ENCODE measurements at regions not wholly inside any gene's neighbourhood (a gene's known extent, or its start where the extent isn't known, plus 50 kb on each side); places are given as distances from the start of the nearest gene placed in this dataset.
"Not testable (repeated sequence)": the region's sequence is repeated elsewhere in the genome, so short reads cannot be mapped to it uniquely, and the experiment has no call there.

DNA sequence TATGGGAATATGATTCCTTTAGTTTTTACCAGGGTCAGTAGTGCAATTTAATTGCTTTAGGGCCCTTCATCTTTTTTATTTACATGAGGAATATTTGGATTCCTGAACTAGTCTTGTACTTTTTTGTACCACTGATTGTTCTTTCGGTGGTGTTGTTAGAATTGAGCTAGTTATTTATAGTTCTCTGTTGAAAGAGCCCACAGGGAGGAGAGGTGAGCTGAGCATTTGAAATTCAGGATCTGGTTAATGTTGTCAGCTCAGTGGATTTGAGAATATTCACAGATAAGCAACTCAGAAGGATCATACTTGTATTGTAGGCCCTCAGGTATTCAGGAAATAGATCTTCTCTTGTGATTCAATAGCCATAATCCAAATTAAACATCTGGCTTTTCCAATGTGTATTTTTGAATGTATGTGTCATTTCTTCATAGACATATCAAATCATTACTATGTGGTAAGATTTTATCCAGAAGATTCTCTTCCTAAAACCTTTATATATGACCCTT, 613.2 kb downstream of the ISL1 start:
- intact Hi-C loops (cut with DNase I) = no loop called here

DNA sequence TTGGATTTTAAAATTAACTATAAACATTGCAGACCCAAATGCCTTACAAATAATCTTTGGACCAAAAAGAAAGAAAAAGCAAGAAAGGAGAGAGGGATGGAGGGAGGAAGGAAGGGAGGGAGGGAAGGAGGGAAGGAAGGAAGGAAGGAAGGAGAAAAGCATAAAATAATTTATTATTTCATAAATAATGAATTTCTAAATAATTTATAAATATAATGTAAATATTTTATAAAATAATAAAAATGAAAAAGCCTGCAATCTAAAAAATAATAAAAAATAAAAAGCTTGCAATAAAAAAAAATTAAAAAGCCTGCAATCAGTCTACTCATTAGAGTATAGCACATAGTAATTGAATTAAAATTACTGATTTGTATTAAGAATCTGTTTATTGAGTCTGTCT, 614.3 kb downstream of the ISL1 start:
- no peak for DNase-seq
- intact Hi-C loops (cut with DNase I) = no loop called here

More for the DNA sequence above, 613.2 kb downstream of the ISL1 start:
- DNase-seq = no peak

DNA sequence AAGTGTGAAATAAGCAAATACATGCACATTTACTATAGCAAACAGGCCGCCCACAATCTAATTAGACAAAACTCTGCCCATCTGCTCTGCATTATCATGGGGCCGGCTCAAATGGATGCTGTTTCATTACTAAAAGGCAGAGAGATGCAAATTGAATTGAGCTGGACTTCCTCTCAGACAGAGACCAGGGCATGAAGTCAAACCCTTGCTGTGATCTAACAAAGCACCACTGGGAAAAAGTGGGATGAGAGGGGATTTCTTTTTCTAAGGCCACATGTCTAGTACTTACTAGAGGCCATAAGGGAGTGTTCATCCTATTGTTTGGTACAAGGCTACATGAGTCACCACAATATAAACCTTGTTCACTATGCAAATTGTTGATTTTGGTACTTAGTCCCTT, 614.7 kb downstream of the ISL1 start:
- no peak for DNase-seq

DNA sequence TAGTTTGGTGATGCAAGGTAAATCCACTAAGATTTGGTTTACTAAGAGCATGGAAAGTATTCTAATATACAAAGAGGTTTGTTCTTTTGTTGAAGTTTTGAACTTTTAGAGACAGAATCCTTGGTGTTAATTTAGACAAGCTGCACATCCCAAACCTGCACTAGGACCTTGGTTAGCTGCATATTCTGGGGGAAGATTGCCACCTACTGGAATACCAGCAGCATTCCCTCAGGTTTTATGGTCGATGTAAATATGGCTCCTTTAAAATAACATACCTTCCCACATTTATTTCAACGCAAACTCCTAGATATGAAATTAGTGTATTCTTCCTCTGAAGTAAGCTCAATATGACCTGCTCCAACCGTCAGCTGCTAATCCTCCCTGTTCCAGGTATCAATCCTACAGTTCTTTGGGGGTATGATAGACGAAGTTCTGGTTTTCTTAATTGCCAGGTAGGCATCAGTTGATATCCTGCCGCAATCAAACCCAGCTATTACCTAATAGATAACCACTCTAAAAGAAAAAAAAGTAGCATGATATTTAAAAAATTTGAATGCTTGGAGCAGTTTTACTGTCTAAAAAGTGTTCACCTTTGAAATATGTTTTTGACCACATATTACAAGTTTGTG, 624.1 kb downstream of the ISL1 start:
- intact Hi-C loops (cut with DNase I) = loop anchor here (5.0 kb wide), 1 partner anchor 1045 kb away; no protein-coding TSS in a partner anchor
- peak in 23 of 42 donors; percentile 5 to 63 (median 26) for DNase-seq

More for the DNA sequence above, 614.7 kb downstream of the ISL1 start:
- intact Hi-C loops (cut with DNase I) = no loop called here

DNA sequence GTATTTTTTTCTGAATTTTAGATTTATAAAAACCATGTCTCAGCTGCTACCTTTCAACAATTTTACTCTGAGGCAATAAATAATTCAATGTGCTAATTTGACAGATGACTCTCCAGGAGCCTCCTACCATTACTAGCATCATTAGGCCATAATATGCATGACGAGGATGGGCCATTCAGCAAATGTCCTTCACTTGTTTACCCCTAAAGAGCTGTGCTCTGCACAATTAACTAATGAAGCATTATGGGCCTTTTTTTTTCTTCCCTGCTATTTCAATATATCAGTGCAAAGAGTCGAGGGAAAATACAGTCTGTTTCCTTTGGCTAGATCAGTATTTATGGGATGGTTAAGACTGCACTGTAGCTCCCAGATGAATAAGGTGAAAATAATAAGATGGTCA, 627.2 kb downstream of the ISL1 start:
- DNase-seq = no peak
- intact Hi-C loops (cut with DNase I) = no loop called here

DNA sequence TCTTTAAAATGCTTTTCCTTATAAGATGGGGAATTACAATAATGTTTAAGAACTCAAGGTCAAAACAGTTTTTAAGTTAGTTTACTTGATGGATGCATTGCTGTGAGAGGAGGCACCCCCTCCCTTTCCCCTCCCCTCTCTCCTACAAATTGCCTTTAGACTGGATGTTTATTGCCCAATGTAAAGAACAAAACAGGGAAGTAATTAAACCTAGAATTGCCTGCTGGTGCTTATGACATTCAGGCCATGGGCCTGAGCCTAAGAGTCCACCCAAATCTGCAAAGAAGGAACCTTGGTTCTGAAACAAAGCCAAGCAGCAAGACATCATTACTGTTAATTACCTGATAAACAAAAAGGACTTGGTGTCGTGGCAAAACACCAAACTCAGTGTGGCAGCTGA, 630.3 kb downstream of the ISL1 start:
- intact Hi-C loops (cut with DNase I) = no loop called here
- no peak for DNase-seq

DNA sequence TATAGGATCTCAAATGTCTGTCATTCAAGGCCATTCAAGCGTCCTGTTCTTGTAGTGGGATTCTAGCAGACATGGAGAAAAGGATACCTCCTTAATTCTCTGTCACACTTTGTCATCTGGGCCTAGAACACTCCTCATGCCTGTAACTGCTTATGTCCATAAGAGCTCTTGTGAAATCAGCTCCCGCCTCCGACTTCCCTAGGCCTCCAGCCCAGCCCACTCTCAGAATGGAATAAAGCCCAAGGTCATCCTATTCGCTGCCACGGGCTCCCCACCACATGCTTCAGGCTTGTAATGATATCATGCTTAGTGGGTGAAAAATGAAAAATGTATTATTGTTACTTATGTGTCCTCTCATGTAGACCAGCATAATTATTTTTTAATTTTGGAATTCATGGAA, 632.5 kb downstream of the ISL1 start:
- intact Hi-C loops (cut with DNase I) = no loop called here
- no peak for DNase-seq

DNA sequence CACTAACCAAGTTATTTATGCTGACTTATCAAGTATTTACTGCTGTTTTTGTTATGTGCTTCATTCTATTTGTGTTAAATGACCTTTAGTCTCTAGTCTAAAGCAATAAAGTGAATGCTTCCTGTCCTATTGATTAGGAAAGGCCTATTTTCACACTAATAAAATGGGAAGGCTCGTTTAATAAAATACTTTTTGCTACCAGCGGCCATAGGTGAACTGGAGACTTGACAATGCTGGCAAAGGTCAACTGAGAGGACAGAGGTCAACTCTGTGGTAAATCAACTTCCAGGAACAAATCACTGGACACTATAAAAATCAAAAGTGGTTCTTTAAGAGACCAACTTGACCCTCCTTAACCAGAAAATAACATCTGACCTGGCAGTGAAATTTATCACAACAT, 634.3 kb downstream of the ISL1 start:
- DNase-seq = no peak
- intact Hi-C loops (cut with DNase I) = no loop called here

DNA sequence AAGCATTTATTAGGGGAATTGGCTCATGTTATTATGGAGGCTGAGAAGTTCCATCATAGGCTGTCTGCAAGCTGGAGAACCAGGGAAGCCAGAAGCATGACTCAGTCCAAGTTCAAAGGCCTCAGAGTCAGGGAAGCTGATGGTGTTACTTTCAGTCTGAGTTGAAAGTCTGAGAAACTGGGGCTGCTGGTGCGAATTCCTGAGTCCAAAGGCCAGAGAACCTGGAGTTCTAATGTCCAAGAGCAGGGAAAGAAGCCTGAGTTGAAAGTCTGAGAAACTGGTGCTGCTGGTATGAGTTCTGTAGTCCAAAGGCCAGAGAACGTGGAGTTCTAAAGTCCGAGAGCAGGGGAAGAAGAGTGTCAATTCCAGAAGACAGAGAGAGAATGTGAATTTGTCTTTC, 641.1 kb downstream of the ISL1 start:
- intact Hi-C loops (cut with DNase I) = no loop called here
- no peak for DNase-seq

DNA sequence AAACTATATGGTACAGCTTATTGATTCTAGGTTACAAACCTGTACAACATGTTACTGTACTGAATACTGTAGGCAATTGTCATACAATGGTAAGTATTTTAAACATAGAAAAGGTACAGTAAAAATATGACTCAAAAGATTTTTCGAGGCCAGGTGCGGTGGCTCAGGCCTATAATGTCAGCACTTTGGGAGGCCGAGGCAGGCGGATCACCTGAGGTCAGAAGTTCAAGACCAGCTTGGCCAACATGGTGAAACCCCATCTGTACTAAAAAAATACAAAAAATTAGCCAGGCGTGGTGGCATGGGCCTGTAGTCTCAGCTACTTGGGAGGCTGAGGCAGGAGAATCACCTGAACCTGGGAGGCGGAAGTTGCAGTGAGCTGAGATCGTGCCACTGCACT, 646.6 kb downstream of the ISL1 start:
- DNase-seq; intact Hi-C loops (cut with DNase I): not testable (repeated sequence)

DNA sequence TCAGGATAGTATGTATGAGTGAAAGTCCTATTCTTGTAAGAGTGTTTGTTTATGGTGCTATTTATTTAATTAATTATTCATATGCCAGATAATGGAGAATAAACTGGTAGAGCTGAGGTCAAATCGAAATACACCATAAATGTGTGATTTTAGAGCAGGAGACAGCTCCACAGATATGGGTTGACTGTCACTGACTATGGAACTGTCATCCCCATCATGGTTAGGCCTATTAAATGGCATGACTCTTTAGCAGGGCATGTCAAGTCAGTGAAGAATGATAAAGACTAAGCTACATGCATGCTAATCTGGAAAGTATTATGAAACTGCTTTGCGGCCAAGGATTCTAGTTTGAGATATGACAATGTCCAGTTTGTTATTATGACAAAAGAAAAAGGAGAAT, 658.6 kb downstream of the ISL1 start:
- no peak for DNase-seq
- intact Hi-C loops (cut with DNase I) = no loop called here

DNA sequence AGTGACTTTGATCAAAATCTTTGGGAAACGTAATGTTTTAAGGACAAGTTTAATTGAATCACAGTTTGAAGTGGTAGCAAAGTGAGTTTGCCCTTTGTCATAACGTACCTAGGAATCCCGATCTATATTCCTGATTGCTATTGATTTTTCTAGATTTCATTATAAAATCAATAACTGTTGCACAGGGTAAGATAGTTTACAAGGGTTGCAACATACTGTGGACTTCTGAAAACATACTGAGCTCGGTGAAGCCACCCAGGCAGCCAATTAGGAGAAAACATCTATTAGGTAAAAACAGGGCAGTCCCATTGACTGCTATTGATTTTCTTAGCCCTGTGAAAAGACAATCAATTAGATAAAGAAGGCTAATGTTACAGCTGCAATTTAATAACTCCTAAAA, 659.9 kb downstream of the ISL1 start:
- DNase-seq = no peak
- intact Hi-C loops (cut with DNase I) = no loop called here

DNA sequence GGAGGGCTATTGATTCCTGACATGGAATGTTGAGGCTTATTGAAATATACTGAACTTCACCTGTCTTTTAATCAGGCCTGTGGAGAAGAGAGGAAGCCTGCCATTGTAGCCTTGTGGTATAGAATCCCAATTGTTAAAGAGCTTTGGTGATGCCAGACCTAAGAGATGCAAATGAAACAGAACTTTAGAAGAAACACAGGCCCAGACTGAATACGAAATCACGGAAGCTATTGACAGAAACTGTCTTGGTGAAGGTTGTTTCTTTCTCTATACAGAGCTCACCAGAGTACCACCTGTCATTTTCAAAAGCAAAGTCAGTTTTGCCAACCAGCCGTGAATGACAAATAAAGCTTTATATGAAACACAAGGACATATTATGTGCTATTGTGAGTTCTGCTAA, 660.3 kb downstream of the ISL1 start:
- intact Hi-C loops (cut with DNase I) = no loop called here
- DNase-seq = no peak

DNA sequence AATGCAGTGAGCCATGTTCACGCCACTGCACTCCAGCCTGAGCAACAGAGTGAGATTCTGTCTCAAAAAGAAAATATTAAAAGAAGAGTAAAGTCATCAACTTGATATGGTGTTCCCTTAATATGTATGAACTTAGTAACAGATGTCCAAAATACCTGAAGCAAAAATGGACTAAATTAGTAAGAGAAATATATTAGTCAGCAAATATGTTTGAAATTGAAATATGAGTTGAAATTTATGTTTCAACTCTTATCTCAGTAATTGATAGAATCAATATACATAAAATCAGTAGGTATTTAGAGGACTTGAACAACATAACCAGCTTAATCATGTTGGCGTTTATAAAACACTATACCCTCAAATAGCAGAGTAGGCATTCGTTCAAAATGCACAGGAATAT, 668.5 kb downstream of the ISL1 start:
- DNase-seq = no peak
- intact Hi-C loops (cut with DNase I) = no loop called here

DNA sequence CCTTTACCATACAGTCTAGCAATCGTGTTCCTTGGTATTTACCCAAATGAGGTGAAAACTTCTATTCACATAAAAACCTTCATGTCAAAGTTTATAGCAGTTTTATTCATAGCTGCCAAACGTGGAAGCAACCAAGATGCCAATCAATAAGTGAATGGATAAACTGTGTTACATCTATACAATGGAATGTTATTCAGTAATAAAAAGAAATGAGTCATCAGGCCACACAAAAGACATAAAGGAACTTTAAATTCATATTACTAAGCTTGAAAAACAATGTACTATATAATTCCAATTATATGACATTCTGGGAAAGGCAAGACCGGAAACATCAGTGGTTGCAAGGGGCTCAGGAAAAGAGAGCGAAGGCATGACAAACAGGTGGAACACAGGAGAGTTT, 679.9 kb downstream of the ISL1 start:
- intact Hi-C loops (cut with DNase I) = no loop called here

DNA sequence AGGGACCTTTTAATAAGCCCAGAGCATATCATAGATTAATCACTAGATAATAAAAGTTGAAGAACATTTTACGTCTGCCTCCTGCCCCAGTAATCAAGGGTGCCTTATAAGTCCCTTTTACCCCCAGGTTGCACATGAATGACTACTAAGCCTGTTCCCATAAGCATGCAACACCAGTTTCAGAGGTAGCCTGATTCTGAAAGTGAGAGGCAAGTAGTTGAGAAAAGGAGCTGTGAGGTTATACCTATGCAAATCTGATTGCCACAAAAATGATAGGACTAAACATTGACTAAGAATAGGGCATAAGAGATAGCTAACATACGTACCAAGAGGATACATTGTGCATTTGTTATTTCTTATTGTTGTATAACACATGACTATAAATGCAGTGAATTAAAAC, 681.9 kb downstream of the ISL1 start:
- DNase-seq = no peak
- intact Hi-C loops (cut with DNase I) = no loop called here

More for the DNA sequence above, 679.9 kb downstream of the ISL1 start:
- DNase-seq = no peak

DNA sequence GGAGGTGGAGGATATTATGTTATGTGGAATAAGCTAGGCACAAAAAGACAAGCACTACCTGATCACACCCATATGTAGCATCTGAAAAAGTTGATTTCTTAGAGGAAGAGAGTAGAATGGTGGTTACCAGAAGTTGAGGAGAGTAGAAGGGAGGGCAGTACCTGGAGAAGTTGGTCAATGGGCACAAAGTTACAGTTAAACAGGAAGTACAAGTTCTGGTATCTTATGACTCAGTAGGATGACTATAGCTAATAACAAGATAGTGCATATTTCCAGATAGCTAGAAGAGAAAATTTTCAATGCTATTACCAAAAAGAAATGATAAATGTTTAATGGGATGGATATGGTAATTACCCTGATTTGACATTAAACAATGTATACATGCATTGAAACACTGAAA, 686.7 kb downstream of the ISL1 start:
- intact Hi-C loops (cut with DNase I) = no loop called here
- no peak for DNase-seq

DNA sequence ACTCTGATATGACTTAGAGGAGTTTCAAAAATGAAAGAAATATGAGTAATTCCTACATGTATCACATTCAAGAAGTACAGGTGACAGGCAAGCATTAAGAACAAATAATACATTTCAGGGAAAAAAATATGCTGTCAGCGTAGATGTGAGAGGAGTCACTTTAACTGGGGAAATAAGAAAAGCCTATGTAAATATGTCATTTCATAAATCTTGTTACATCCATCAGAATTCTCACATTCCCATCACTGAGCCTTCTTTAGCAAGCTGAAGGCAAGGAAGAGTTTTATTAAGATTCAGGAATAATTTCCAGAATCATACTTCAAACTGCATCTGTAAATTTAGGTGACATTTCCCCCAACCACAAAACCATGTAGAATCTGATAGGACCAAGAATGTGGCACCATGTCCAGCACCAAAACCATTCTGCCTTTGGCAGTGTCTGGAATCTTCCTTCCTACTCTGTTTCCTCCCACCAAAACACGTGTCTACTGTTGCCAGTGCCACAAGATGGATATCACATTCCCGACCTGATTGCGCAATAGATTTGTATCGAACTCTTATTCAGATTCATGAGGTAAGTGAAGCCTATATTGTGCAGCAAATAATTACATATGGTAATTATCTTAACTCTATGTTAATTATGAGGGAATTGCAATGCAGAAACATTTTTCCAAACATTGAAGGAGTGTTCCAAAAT, 690.9 kb downstream of the ISL1 start:
- DNase-seq = peak in 2 of 42 donors; percentile 2 to 8
- intact Hi-C loops (cut with DNase I) = no loop called here

DNA sequence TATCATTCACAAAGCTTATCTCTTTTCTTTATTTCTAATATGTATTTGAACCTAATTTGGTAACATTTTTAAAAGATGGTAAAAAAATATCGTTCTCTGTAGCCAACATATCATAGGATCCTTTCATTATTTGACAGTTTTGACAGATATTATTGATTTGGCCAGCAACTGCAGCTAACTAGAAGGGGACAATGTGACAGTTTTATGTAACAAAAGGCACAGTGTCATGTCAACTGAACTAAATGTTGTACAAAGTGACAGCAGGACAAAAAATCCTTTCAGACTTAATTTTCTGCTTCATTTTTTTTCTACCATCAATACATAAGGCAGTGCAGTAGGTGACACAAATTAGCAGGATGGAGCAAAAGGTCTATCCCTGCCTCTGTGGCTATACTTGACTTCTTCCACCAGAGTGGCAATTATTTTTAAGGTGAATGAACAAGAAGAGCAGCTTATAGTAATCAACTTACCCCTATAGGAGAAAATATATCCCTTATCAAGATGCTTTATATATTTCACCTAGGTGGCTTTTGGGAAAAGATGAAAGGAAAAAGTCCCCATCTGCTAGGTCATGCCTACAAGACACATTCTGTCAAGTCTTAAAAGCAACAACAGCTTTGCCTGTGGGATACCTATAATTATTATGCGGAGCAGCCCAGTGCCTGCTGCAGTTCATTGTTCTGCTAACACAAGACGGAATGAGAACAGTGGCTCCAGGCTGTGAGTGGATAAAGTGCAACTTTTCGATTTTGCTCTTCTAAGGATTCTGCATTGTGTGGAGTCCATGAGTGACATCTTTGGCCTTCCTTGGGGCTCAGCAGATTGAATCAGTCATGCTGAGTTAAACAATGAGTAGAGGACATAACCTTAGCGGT, 694.9 kb downstream of the ISL1 start:
- no peak for DNase-seq
- intact Hi-C loops (cut with DNase I) = no loop called here

DNA sequence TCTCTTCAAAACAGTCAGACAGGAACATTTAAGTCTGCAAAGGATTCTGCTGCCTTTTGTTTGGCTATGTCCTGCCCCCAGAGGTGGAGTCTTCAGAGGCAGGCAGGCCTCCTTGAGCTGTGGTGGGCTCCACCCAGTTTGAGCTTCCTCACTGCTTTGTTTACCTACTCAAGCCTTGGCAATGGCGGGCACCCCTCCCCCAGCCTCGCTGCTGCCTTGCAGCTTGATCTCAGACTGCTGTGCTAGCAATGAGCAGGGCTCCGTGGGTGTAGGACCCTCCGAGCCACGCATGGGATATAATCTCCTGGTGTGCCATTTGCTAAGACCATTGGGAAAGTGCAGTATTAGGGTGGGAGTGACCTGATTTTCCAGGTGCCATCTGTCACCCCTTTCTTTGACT, 685.4 kb upstream of the ITGA1 start:
- DNase-seq; intact Hi-C loops (cut with DNase I): not testable (repeated sequence)
